Stimulated activated CD8-positive, alpha-beta memory T cell treated with anti-CD3 and anti-CD28 coated beads, Interleukin-7, amount 100 ng/mL, for 1 hour (primary cell): ENCODE measurements at regions not wholly inside any gene's neighbourhood (a gene's known extent, or its start where the extent isn't known, plus 50 kb on each side); places are given as distances from the start of the nearest gene placed in this dataset.

Experiments used
- DNase-seq, 2 donors: peaks; one replicate each; pipeline ENCODE4 v3.0.0-alpha.2; 2020; ENCODE audit warnings: low read depth in 2 of 2

DNA sequence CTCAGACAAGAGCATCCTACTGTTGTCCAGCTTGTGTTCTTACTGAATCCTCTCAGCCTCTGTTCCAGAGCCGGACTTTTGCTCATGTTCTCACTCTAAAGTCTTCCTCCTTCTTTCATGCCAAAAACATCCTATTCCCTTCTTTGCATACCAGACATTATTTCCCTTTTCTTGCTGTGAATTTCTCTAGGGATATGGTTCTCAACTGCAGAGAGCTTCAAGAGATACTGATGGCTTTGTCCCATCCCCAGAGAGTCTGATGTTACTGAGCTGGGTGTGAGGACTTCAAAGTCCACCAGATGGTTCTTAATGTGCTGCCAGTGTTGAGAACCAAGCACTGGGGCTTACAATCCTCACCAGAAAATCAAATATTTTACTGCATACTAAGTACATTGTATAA, 98.6 kb upstream of the FER start:
- DNase-seq = no peak

DNA sequence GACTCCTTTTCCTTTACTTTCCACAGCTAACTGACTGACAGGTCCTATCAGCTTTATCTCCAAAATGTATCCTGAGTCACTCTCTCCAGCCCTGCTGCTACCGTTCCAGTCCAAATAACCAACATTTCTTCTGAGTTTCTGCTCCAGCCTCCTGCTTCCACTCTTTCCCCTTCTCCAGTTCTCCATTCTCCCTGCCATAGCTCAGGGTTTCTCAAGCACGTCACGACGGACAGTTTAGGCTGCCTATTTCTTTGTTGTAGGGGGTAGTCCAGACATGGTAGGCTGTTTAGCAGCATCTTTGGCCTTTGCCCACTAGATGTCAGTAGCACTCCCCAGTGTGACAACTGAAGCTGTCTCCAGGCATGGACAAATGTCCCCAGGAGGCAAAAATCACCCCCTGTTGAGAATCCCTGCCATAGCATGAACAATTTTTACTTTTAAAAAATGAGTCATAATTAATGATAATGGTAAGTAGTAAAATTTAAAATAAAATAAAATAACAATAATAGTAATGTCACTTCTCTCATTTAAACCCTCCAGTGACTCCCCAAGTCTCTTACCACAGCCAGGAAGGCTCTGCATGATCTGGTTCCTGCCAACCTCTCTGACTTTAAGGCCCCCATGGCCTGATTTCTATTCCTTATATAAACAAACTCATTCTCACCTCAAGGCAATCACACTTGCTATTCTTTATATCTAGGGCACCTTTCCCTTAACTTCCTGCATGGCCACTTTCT, 105.4 kb upstream of the FER start:
- peak; percentile 2 to 10 for DNase-seq

DNA sequence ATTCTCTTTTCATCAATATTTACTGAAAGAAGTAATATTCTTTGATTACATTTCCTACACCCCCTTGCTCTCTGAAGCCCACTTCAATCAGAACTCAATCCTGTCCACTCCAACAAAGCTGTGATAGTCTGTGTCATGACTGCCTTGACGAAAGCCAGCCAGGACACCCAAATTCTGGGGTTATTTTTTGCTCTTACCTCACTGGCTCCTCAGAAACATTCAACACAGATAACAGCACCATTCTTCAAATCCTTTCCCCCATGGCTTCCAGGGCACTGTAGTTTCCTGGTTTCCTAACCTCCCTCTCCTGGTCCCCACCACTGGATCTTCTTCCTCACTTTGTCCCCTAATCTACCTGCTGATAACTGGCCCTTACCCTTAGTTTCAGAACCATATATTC, 106.1 kb upstream of the FER start:
- DNase-seq = no peak

DNA sequence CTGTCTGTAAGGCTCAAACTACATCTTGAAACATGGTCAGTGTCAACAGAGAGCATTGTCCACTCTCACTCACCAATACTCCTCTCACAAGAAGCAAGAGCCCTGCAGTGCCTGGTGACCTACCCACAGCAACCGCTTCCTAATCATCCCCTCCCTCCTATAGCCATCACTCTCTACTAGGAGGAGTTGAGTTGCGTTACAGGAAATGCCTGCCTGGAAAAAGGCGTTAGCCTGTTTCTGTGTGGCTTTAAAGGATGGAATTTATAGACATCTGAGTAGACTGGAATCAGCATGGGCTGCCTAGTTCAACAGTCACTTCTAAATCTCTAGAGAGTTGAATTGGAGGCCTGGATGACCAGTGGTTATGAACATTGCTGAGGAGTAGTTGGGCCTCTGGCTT, 108.3 kb upstream of the FER start:
- DNase-seq = no peak

DNA sequence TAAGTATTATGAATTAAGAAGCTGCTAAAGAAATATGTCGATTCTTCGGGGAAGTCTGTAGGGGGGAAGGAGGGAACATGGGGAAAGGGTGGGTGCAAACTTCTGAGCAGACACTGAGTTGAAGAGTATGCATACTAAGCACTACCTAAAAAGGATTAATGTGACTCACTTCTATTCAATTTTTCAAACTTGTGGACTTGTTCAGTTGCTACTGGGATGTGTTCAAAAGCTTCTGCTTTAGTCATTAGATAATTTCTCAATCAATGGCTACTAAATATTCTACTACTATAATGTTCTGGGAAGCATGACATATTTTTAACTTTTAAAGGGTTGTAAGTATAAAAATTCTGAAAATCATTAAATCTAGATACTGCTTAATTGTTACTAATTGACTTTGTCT, 109.7 kb upstream of the FER start:
- no peak for DNase-seq

DNA sequence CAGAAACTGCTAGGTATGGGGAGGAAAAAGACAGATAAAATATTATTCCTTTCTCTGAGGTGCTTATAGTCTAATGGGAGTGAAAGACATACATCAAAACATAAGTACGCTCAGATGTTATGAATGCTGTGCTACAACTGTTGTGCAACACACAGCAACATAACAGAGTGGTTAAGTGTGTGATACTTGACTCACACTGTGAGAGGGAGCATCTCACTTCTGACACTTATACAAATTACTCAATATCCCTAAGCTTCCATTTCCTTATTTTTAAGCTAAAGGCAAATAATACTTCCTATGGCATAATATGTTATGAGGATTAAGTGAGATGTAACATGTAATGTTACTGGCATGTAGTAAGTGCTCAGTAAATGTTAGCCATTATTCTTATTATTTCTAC, 110.6 kb upstream of the FER start:
- no peak for DNase-seq

DNA sequence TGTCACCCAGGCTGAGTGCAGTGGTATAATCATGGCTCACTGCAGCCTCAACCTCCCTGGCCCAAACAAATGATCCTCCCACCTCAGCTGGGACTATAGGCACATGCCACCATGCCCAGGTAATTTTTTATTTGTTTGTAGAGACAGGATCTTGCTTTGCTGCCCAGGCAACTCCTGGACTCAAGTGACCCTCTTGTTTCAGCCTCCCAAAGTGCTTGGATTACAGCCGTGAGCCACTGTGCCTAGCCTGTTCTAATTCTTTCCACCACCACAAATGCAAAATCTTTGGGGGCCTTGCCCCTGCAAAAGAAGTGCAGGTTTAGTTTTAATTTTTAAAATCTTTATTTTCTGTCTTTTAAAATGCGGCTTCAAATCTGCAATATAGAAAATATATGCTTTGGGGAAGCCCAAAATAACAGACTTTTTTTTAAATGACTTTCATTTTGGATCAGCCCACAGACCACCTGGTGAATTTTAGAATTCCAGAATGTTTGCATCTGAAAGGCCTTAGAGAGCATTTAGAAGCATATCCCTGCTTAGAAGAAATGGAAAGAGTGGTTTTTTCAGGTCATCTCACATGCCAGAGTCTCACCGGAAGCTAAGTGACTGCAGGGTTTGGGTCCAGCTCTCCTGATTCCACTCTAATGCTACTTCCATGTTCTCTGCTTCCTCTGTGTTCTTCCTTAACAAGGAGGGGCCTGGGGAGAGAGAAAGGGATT, 111.4 kb upstream of the FER start:
- DNase-seq = no peak

DNA sequence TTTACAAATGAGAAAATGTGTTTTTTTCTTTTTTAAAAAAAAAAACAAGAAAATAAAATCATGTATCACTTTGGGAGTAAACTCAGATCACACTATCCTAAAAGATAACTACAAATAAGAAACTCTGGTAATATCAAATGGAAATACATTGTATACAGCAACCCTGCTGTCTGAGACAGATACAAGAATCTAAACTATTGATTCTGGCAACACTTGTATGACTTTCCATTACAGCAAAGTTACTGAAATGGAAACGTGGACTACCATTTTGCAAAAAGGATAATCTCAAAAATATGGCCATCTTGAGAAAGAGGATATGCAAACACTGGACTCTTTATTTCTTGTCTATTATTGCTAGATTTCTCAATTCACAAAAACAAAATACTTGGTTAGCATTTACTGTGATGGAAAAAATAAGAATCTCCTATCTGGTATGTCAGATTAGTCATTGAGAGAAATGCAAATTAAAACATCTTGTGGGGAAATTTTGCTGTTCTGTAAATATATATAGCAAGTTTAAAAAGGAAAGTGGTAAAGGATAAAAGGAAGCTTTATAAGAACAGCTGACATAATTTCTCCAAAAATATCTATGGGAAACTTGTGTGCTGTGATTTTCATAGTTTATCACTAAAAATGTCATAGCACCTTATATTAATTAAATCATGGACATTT, 112.9 kb upstream of the FER start:
- no peak for DNase-seq

DNA sequence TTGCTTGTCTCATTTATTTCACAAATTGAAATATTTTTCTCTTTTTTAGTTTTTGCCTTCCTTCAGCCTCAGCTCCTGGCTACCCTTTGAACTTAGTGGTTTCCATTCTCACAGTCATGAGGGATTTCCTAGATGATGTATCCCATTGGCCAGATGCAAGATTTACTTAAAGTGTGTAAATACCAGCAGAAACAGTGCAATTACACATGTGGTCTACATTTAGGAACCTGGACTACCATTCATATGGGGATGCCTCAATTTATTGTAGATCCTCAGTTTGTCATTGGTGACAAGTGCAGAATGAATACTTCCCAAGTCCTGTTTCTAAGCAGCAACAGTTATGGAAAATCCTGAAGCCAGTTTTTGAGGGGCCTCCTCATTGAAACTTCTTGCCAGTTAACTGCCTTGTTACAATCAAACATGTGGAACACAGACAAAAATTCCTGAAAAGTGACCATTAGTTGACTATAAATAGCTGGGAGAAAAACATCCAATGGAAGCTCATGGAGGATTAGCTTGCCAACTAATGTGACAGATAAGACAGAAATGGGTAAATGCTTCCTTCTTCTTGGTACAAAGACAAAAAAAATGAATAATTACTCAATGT, 113.6 kb upstream of the FER start:
- DNase-seq = no peak

DNA sequence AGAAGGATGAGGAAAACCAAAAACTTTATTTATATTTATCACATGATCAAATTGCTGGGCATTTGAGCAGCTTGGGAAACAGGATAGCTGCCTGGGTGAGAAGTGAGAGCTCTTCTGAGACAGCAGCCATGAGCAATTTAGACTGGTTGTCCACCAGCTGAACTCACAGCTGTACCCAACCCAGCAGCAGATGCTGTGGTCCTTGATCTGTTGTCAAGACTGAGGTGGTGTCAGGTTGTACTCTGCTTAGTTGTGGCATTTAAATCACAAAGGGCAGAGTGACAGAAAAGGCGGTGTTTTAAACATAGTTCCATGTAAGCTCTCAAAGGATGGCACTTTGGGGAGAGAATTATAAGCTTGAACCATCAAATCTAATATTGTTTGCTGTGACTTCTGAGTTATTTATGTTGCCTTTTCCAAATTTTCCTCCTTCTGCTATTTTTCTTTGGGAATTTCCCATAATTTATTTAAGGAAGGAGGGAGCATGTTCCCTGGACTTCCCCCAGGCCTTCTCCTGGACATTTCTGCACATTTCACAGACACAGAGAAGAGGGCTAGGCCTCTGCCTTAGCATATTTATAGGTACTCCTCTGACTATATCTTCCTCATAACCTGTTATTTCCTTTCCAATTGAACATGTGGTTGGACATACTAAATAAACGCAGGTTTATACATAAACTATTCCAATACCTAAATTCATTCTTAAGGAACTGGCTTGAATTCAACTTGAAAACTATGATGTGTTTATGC, 117.7 kb upstream of the FER start:
- no peak for DNase-seq

DNA sequence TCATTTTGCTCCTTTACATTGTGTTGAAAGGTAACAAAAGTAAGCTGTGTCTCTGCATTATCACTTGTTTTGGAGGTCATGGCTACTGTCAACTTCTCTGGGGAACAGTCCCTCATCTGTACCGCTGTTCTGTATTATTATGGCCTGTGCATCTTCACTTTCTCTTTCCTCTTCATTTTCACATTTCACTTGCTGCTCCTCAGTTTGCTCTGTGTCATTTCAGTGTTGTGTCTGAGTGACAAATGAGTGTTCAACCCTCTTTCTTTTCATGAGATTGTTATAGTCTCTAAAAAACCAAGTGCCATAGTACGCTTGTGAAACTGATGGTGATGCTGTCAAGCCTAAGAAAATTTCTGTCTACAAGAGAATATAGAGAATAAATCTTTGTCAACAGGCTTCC, 122.0 kb upstream of the FER start:
- DNase-seq = no peak

DNA sequence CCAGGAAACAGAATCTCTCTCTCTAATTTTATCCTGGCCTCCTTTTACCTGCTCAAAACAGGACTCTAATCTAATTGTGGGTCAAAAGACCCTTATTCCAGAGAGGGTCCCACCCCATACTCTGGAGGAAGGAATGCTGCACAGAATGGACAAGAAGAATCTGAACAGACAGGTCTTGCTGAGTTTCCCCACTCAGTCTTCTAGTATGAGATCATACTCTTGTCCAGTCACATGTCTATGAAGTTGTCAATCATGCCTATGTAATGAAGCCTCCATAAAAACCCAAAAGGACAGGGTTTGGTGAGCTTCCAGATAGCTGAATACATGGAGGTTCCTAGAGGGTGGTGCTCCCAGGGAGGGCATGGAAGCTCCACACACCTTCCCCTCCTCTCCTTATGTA, 123.9 kb upstream of the FER start:
- DNase-seq = no peak

DNA sequence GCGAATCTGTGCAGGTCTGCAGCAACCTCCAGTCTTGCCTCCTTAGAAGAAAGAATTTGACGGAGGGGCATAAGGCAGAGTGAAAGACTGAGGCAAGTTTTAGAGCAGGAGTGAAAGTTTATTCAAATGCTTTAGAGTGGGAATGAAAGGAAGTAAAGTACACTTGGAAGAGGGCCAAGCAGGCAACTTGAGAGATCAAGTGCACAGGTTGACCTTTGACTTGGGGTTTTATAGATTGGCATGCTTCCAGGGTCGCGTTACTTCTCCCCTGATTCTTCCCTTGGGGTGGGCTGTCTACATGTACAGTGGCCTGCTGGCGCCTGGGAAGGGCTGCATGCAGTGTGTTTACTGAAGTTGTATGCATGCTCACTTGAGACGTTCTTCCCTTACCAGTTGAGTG, 127.2 kb upstream of the FER start:
- no peak for DNase-seq

DNA sequence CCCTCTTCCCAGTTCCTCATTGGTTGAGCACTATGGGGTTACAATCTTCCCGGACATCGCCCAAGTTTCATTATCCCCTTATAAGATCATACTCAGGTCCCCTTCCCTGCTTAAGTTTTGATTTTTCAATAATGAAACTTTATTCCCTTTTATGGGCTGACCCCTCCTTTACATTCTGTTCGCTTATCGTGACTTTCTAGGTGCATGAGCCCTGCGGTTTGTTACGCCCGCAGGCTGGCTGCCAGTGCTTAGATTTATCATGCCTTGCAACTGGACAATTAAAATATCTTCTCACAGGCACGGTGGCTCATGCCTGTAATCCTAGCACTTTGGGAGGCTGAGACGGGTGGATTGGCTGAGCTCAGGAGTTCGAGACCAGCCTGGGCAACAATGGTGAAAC, 127.9 kb upstream of the FER start:
- no peak for DNase-seq

DNA sequence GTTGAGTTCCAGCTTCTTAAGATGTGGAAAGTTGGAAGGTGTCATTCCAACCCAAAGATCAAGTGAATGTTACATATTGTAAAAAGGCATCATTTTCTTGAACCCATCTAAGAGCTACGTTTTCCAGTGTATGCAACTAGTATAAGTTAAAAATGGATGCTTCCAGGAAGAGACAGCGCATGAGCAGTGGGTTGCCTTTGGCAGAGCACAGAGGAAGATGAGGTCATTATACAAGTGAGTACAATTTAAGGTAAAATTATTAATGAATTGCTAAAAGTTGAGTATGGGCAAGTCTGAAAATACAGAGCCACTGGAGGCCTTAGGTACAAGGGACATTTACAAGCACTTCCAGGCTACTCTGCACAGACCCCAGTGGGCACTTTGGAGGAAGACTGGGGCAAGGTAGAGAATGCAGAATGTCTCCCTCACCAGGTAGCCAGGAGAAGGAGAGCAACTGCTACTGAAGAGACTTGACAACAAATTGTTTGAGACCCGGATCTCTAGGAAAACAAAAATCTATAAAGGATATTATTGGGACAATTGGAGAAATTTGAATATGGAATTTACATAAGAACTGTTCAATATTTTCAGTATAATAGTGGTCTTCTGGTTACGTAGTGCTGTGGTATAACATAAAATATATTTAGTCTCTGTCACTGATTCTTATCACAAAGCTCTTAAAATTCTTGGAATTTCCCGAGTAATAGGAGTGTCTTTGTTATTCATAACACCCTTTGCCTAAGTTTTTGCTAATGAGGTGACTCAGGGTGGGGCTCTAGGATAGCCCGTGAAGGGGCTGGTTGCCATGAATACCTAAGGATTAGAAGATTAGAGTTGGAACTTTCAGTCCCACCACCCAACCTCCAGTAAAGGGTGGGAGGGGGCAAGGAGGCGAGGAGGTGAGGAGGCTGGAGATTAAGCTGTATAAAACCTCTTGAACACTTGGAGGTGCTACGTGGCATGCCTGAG, 129.9 kb upstream of the FER start:
- no peak for DNase-seq

DNA sequence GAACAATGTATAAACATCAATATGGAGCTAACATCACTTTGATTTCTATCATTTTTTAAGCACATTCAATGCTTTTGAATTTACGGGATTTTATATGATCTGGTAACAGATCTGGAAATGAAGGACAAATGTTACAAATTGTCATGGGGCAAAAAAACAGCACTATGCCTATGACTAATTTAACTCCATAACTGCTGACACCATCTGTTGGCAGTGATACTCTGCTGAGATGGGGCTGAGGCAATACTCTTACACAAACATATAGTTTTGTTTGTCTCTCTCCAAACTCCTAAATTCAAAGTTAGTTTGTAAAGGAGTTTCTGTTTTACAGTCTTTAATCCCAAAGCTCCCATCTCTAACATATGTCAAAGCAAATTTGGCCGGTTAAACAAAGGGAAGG, 132.5 kb upstream of the FER start:
- no peak for DNase-seq

DNA sequence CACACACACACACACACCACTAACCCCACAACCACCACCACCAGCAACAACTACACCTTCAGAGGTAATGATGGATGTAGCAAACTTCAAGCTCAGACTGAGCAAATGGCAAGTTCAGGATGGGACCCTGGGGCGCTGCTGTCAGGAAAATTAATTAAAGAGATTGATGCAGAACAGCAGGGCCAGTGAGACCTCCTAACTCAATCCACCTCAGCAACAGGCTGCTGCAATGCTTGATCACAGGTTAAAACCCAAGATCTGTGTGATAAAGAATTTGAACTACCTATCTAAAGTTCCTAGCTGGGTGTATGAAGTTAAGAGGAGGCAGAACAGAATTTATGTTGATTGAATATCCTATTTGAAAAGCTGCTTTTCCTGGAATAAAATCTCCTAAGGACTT, 140.3 kb upstream of the FER start:
- no peak for DNase-seq

DNA sequence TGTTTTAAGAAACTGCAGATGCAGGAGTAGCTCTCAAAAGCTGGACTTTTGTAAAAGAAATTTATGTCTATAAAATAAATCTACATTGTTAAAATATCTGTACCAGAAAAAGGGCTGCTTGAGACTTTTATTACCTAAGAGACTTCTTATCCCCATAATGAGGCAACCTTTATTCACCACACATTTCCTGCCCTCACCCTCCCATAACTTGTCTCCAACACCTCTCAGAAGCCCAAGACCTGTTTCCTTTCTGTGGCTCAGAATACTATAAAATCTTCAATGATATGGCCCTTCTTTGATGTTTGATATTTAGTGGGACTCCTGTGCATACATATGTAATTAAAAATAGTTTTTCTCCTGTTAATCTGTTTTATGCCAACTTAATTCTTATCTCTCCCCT, 141.5 kb upstream of the FER start:
- DNase-seq = no peak

DNA sequence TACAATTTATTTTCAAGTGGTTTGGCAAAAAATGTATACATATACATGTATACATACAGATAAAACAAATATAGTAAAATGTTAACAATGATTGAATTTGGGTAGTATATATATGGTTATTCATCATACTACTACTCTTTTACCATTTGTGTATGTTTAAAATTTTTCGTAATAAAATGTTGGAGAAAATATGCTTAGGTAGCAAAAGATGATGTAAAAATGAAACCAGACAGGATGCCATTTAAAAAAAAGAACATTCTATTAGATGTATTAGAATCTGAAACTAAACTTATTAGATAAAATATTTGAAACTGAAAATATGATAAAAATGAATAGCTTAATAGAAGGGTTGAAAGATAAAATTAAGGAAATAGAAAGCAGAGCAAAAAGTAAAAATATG, 144.9 kb upstream of the FER start:
- no peak for DNase-seq

DNA sequence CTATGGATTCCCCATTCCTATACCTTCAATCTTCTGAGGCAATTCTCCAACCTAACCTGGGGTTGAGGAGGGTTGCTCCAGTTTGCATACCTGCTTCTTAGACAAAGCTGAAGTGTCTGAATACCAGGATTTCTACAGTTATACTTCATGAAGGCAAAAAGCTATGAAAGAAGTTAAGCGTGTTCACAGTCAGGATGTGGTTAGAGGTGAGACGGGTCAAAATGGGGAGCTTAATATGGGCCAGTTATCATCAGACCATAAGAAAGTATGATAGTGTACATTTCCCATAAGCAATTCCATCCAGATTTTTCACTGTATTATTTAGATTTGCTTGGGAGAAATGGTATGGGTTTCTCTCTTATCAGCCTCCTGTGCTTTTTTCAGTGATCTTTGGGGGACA, 156.9 kb upstream of the FER start:
- no peak for DNase-seq

DNA sequence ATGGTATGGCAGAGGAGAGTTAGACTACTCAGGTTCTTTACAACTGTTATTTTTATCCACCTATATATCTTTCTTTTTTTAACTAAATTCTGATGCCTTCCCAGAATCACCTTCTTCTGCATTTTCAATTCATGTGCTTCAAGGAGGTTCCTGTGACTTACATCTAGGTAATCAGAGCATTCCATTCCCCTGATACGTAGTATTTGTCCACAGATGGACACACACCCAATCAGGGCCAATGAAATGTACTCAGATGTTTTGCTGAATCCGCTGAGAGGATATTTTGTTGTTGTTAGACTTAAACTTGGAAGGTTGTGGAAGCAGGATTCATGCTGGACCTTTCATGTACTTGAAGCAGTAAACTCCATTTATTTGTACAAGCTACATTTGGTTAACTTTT, 159.4 kb upstream of the FER start:
- no peak for DNase-seq
